Retinal pigment epithelial cell (primary cell): ENCODE measurements at regions not wholly inside any gene's neighbourhood (a gene's known extent, or its start where the extent isn't known, plus 50 kb on each side); places are given as distances from the start of the nearest gene placed in this dataset.

Experiments
- DNase-seq: peaks from one replicate; pipeline ENCODE4 v3.0.0-alpha.2; 2010; ENCODE audit warnings: low read depth
- H3K4me3 ChIP-seq: 2 replicates; pipeline ENCODE4 v1.5.1; 2011; ENCODE audit warnings: mild to moderate bottlenecking, low read length, control low read depth, moderate library complexity
- CTCF ChIP-seq: conservative IDR thresholded peaks from 2 replicates; pipeline ENCODE4 v1.5.1; 2011; ENCODE audit warnings: low read depth, low read length, control low read depth, inconsistent platforms

GRCh38 chr18:77653792-77654191 is 404.1 kb downstream of the GALR1 start:
- no peak for TF ChIP-seq CTCF
- DNase-seq: no peak

DNA sequence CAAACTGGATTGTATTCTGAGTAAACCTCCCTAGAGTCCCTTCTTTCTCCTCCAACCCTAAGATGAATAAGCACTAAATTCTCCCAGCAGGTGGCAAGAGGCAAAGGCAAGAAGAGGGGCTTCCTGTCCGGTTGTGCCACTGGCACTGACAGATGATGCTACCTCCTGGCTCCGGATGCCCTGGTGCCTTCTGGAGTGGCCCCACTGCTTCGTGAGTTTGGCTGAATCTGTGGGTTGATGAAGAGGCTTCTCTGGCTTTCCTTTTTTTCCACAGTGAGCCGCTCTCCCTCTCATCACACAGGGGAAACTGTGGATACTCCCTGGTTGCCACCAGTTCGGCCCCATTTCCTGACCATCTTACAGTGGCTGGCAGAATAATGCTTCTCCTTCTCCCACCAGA is 404.7 kb downstream of the GALR1 start:
- DNase-seq: no peak
- no peak for TF ChIP-seq CTCF
- H3K4me3 ChIP-seq: no peak overlapping the region

More at GRCh38 chr18:77653792-77654191, 404.1 kb downstream of the GALR1 start:
- H3K4me3 ChIP-seq: no peak overlapping the region

DNA sequence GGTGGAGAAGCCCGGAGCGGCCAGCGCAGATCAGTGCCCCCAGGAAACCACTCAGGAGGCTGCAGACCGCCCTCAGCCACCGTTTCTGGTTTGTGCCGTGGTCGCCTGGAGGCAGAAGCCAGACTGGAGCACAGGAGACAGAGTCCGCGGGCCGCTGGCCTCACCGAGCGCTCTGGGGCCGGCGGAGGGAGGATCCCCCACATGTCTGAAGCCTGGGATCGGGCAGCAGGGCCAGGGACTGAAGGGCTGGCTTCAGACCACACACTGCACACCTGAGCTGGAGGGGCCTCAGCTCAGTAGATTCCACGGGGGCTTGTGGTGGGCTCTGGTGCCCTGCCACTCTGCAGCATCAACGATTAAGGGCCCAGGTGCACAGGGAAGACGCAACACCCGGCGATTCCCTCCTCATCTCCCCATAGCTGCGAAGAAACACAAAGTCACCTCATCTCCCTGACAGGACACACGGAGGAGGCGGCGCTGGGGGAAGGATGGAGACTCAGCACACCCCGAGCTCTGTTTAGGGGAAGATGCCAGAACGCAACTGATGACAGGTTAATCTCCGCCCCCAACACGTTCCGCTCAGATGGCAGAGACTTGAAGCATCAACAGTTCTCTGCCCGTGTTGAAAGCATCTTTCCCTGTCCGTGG is 408.1 kb downstream of the GALR1 start:
- H3K4me3 ChIP-seq: no peak overlapping the region
- TF ChIP-seq CTCF: no peak
- DNase-seq: no peak

- no peak for DNase-seq
- no peak for TF ChIP-seq CTCF
- H3K4me3 ChIP-seq: no peak overlapping the region
These were observed 408.6 kb downstream of the GALR1 start for GRCh38 chr18:77658299-77658662.

DNA sequence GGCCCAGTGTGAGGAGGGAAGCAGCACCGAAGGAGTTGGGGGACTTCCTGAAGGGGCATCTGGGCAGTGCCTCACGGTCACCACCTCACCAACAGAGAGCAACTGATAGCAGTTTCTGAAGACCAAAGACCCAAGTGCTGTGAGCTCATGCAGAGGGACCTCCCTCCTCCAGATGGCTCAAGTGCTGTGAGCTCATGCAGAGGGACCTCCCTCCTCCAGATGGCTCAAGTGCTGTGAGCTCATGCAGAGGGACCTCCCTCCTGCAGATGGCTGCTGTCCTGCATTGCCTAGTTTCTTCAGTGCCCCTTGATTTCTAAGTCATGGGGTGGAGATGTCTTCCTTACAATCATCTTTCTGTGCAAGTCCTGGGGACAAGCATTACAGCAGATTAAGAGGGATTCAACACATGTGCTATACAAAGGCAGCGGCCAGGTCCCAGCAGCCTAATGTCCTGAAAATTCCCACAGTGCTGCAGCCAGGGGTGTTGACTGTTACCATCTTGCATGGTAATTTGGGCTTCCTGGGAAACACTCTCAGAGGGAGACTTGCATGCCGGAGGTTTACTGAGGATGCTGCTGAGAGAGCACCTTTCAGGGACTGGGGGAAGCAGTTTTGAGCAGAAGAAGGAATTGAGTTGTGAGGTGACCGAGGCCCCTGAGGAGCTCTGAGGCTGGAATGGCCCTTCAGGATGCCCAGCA is 409.3 kb downstream of the GALR1 start:
- no peak overlapping the region for H3K4me3 ChIP-seq
- no peak for TF ChIP-seq CTCF
- DNase-seq: no peak

DNA sequence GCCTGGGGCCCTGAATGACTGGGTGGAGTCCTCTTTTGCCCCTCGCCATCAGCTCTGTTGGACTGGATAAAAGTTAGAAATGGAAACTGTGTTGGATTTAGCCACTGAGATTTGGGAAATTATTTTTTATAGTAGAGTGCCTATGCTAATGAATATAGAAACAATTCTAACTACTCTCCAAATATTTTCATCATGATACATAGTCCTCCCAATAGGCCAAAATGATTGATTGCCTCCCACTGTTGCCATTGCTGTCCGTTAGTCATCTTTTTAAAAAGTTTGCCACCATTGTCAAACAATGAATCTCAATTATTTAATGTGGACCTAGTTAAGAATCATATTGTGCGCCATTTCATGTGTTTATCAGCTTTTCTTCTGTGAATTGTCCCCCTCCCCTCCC is 417.0 kb downstream of the GALR1 start:
- H3K4me3 ChIP-seq: no peak overlapping the region
- no peak for TF ChIP-seq CTCF
- DNase-seq: no peak

DNA sequence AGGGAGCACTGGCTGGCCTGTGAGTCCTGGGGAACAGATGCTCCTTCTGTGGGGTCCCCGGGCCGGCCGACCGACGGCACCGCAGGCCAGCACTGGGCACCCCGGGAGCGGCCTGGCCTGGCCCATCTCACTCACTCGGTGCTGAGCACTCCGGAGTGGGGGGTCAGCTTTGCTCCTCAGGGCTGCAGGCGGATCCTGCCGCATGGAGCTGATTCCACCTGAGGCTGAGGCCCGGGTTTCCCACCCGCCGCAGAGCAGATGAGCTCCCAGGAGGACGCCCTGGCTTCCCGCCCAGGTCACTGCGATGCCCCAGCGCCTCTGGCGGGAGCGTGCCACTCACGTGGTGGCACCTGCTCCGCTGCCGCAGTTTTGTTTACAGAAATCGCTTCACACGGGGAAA is 418.6 kb downstream of the GALR1 start:
- no peak overlapping the region for H3K4me3 ChIP-seq
- TF ChIP-seq CTCF: no peak
- DNase-seq: no peak
